Stimulated activated effector memory CD8-positive, alpha-beta T cell treated with anti-CD3 and anti-CD28 coated beads, Interleukin-12 subunit alpha, Interleukin-12 subunit beta, amount 100 ng/mL, for 72 hours (primary cell): ENCODE measurements at regions not wholly inside any gene's neighbourhood (a gene's known extent, or its start where the extent isn't known, plus 50 kb on each side); places are given as distances from the start of the nearest gene placed in this dataset.
A peak's percentile ranks its signal among the peaks of the same experiment; 100 is the strongest.

Source experiments
- ATAC-seq: fragments of 150-1000 bp; cut with Tn5 transposase; 2 replicates; pipeline ENCODE4 v1.10.0; 2021
- DNase-seq, 2 donors: peaks; one replicate each; pipeline ENCODE4 v3.0.0; 2021 to 2022; ENCODE audit warnings: low spot score in 2 of 2
- H3K27ac Mint-ChIP-seq: one replicate; pipeline ENCODE4 v1.8.0; 2022; ENCODE audit warnings: mild to moderate bottlenecking, mixed read lengths
- H3K36me3 Mint-ChIP-seq: one replicate; pipeline ENCODE4 v1.8.0; 2022; ENCODE audit warnings: mild to moderate bottlenecking, mixed read lengths
- H3K4me1 Mint-ChIP-seq: one replicate; pipeline ENCODE4 v1.8.0; 2022; ENCODE audit warnings: mixed read lengths
- H3K4me3 Mint-ChIP-seq: one replicate; pipeline ENCODE4 v1.8.0; 2022; ENCODE audit warnings: mild to moderate bottlenecking, mixed read lengths
- H3K9me3 Mint-ChIP-seq: one replicate; pipeline ENCODE4 v1.8.0; 2022; ENCODE audit warnings: mixed read lengths

DNA sequence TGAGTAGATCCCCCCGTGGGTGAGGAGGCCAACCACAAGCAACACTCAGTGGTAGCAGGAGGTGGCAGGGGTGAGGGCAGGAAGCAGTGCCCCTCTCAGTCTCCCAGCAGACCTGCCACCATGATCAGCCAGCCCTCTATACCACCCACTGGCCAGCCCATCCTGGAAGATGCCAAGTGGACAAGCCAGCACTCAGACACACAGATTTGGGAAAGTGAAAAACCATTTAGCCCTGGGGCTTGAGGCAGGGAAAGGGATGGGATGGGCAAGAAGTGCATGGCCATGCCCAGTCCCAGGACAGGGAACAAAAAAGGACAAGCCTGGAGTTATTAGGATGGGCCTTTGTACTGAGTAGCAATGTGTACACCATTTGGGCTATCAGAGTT lies 76.9 kb downstream of the HFE start:
- peaks cover 21% of the 10 kb centered on the region for H3K4me1 Mint-ChIP-seq
- peak in 1 of 2 donors; percentile 46 for DNase-seq
- no peak overlapping the region for H3K27ac Mint-ChIP-seq
- H3K36me3 Mint-ChIP-seq: peaks cover 15% of the 10 kb centered on the region
- H3K4me3 Mint-ChIP-seq: no peak overlapping the region
- no peak for ATAC-seq
- H3K9me3 Mint-ChIP-seq: no peaks in the 10 kb centered on the region

GRCh38 chr6:26165261-26165790 lies 78.1 kb downstream of the HFE start:
- Mint-ChIP-seq H3K9me3 (no peaks in the 10 kb centered on the region), H3K4me3 (no peak overlapping the region), H3K27ac (peak overlapping the region; percentile 68), H3K36me3 (peaks cover 3% of the 10 kb centered on the region), H3K4me1 (peaks cover 21% of the 10 kb centered on the region)
- ATAC-seq (no peak), DNase-seq (peak in 1 of 2 donors; percentile 42)

DNA sequence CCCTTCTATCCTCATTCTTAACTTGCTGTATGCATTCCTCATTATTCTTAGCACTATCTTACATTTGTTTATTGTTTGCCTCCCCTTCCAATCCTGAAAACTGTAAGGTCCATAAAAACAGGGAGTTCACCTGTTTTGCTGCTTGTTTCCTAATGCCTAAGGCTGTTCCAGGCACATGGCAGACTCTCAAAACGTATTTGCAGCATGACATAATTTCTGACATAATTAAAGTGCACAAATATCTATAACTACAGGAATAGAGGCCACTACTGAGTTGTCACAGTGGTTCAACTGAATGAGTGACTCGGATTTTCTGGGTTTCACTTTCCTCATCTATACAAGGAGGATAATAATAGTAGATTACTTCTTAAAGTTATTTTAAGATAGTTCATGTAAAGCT lies 83.0 kb downstream of the HFE start:
- H3K9me3 Mint-ChIP-seq: no peaks in the 10 kb centered on the region
- H3K27ac Mint-ChIP-seq: peak overlapping the region; percentile 92
- ATAC-seq (peak; percentile 31), DNase-seq (no peak)
- H3K4me1 Mint-ChIP-seq: peaks cover 42% of the 10 kb centered on the region
- H3K4me3 Mint-ChIP-seq: peak overlapping the region; percentile 77
- H3K36me3 Mint-ChIP-seq: peaks cover 23% of the 10 kb centered on the region

DNA sequence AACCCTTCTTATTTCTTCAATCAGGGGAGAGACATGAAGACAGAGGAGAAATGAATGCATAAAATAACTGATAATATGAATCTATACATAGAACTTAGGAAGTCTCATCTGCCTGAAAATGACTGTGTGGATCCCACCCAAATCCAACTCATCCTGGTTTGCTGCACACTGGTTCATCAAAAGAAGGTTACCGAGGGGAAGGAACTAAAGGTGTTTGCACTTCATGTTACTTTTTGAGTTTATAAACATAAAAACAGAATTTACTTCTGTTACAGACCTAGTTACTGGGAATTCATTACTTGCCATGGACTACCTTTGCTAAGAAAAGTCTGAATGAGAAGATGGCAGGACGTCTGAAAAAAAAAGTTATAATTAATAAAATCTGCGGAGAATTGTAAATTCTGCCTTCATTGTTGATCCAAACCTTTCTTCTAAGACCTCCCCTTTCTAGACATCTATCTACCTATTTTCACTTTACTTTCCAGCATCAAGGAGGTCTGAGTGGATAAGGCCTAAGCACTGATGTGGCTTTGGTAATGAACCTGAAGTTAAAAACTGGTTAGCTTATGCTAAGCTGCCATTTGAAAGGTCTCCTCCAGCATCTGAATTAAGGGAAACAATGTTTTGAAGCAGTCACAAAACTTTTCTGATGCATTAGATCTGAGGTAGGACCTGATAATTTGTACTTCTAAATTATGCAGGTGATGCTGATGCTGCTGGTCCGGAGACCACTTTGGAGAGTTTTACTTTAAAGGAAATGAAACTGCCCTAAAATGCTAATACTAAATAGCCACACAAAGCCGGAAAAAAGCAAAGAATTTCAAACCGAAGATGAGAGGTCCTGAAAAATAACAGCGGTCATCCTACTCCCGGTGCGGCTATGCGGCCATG lies 84.0 kb downstream of the HFE start:
- Mint-ChIP-seq H3K9me3 (no peaks in the 10 kb centered on the region), H3K4me3 (peak overlapping the region; percentile 77), H3K27ac (peak overlapping the region; percentile 92), H3K4me1 (peaks cover 50% of the 10 kb centered on the region), H3K36me3 (peaks cover 23% of the 10 kb centered on the region)
- ATAC-seq (no peak), DNase-seq (no peak)

DNA sequence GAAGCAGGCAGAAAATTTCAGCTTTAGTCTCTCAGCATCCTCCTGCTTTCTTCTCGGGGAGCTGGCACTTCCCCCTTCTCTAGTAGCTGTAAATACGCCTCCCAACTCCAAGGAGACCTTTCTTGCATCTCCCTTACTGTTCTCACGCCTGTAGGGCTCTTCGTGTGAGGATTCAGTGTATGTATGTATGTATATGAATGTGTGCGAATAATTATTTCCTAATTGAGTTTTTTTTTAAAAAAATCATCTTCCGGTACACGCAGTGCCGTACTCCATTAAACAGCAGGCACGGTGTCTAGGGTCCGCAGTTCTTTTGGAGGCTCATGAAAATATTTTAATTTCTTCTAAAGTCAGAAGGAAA lies 85.4 kb downstream of the HFE start:
- ATAC-seq (peak; percentile 54), DNase-seq (no peak)
- no peaks in the 10 kb centered on the region for H3K9me3 Mint-ChIP-seq
- peak overlapping the region; percentile 77 for H3K4me3 Mint-ChIP-seq
- peaks cover 23% of the 10 kb centered on the region for H3K36me3 Mint-ChIP-seq
- peaks cover 50% of the 10 kb centered on the region for H3K4me1 Mint-ChIP-seq
- peak overlapping the region; percentile 92 for H3K27ac Mint-ChIP-seq

GRCh38 chr6:26173836-26174145 lies 86.6 kb downstream of the HFE start:
- DNase-seq (peak in 1 of 2 donors; percentile 46), ATAC-seq (no peak)
- Mint-ChIP-seq H3K4me1 (peaks cover 50% of the 10 kb centered on the region), H3K9me3 (no peaks in the 10 kb centered on the region), H3K4me3 (peak overlapping the region; percentile 77), H3K27ac (peak overlapping the region; percentile 92), H3K36me3 (peaks cover 23% of the 10 kb centered on the region)

- H3K36me3 Mint-ChIP-seq: peaks cover 23% of the 10 kb centered on the region
- DNase-seq (no peak), ATAC-seq (no peak)
- no peak overlapping the region for H3K27ac Mint-ChIP-seq
- peak overlapping the region; percentile 4 for H3K4me3 Mint-ChIP-seq
- H3K4me1 Mint-ChIP-seq: peaks cover 39% of the 10 kb centered on the region
- H3K9me3 Mint-ChIP-seq: no peaks in the 10 kb centered on the region
These were observed 87.8 kb downstream of the HFE start for GRCh38 chr6:26175033-26175427.

DNA sequence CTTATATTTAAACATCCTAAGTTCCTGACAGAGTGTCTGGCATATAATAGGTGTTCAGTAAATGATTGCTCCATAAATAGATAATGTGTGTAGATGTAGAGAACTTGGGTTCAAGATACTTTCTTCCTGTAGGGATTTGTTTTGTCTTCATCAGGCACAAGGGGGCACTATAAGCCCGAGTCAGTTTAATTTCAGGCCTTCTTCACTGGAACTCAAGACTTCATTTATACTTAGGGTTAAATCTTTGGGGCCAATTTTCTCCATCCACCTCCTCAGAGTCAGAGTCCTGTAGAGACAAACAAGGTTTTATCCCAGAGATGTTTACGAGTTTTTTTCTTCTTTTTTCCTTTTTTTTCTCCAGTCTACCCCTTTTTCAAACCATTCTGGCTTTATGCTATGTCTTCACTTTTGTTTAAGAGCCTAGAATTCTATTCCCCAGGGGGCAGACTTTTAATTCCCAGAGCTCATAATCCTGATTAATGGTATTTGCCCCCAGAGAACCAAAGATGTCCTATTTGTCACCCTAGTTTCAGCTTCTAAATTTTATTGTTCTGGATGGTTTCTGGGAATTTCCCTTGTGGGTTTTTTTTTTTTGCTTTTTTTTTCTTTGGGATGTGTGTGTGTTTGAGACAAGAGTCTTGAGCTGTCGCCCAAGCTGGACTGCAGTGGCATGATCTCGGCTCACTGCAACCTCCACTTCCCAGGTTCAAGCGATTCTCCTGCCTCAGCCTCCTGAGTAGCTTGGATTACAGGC lies 88.4 kb downstream of the HFE start:
- peaks cover 23% of the 10 kb centered on the region for H3K36me3 Mint-ChIP-seq
- peaks cover 34% of the 10 kb centered on the region for H3K4me1 Mint-ChIP-seq
- H3K9me3 Mint-ChIP-seq: no peaks in the 10 kb centered on the region
- peak in 1 of 2 donors; percentile 63 for DNase-seq
- H3K27ac Mint-ChIP-seq: no peak overlapping the region
- ATAC-seq: no peak
- H3K4me3 Mint-ChIP-seq: peak overlapping the region; percentile 4

- Mint-ChIP-seq H3K36me3 (peaks cover 9% of the 10 kb centered on the region), H3K9me3 (no peaks in the 10 kb centered on the region), H3K4me3 (no peak overlapping the region), H3K27ac (no peak overlapping the region), H3K4me1 (peaks cover 30% of the 10 kb centered on the region)
- ATAC-seq (no peak), DNase-seq (peak in 1 of 2 donors; percentile 20)
These were observed 92.4 kb downstream of the HFE start for GRCh38 chr6:26179675-26180074.

DNA sequence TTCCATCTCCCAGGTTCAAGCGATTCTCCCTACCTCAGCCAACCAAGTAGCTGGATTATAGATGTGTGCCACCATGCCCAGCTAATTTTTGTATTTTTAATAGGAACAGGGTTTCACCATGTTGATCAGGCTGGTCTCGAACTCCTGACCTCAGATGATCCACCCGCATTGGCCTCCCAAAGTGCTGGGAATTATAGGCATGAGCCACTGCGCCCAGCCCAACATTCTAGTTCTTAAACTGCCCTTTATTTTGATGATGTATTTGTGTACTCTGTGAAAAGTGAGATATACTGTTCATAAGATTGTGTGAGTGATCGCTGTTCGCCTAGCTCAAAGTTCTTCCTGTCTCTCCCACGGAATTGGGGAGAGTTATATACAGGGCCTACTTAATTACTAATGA lies 93.1 kb downstream of the HFE start:
- Mint-ChIP-seq H3K27ac (peak overlapping the region; percentile 29), H3K36me3 (peaks cover 9% of the 10 kb centered on the region), H3K4me1 (peaks cover 32% of the 10 kb centered on the region), H3K9me3 (no peaks in the 10 kb centered on the region), H3K4me3 (no peak overlapping the region)
- no peak for ATAC-seq
- DNase-seq: peak in 1 of 2 donors; percentile 34

DNA sequence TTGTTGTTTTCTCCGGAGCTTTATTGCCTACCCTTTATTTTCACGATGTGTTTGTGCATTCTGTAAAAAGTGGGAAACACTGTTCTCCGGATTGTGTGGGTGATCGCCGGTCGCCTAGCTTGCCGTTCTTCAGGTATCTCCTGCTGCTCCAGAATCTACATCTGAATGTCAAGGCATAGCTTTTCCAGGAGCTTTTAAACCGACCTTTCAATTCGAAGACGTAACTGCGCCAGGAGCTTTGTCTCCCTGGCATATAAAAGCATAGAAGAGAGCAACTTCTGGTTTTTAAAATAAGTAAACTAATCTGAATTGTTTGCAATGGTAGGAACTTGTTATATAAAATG lies 96.0 kb downstream of the HFE start:
- peaks cover 12% of the 10 kb centered on the region for H3K36me3 Mint-ChIP-seq
- H3K9me3 Mint-ChIP-seq: no peaks in the 10 kb centered on the region
- ATAC-seq (no peak), DNase-seq (peak in 1 of 2 donors; percentile 60)
- H3K27ac Mint-ChIP-seq: peak overlapping the region; percentile 88
- H3K4me1 Mint-ChIP-seq: peaks cover 32% of the 10 kb centered on the region
- H3K4me3 Mint-ChIP-seq: peak overlapping the region; percentile 74

- Mint-ChIP-seq H3K27ac (peak overlapping the region; percentile 88), H3K36me3 (peaks cover 17% of the 10 kb centered on the region), H3K9me3 (no peaks in the 10 kb centered on the region), H3K4me3 (peak overlapping the region; percentile 74), H3K4me1 (peaks cover 35% of the 10 kb centered on the region)
- ATAC-seq (peak; percentile 92), DNase-seq (peak; percentile 52 to 88)
These were observed 96.5 kb downstream of the HFE start for GRCh38 chr6:26183581-26184366.

GRCh38 chr6:26184367-26184891 lies 97.2 kb downstream of the HFE start:
- ATAC-seq (no peak), DNase-seq (peak in 1 of 2 donors; percentile 46)
- Mint-ChIP-seq H3K36me3 (peaks cover 24% of the 10 kb centered on the region), H3K9me3 (no peaks in the 10 kb centered on the region), H3K27ac (peak overlapping the region; percentile 88), H3K4me1 (peaks cover 35% of the 10 kb centered on the region), H3K4me3 (peak overlapping the region; percentile 74)

DNA sequence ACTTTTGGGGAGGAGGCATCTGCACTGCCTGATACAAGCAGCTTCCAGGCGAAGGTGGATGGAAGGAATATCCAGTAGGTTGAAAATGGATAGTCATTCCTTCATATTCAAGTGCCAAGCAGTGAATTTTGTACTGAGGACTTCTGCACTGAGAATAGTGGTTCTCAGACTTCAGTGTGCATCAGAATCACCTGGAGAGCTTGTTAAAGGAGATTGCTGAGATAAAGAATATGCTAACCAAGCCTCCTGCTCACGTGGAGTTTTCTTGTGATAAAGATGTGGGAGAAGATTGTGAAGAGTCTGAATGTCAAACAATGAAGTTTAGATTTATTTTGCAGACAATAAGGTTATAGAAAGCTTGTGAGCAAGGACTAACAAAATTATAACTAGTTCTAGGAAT lies 97.8 kb downstream of the HFE start:
- ATAC-seq (no peak), DNase-seq (peak in 1 of 2 donors; percentile 39)
- Mint-ChIP-seq H3K9me3 (no peaks in the 10 kb centered on the region), H3K27ac (no peak overlapping the region), H3K36me3 (peaks cover 28% of the 10 kb centered on the region), H3K4me1 (peaks cover 35% of the 10 kb centered on the region), H3K4me3 (peak overlapping the region; percentile 74)

DNA sequence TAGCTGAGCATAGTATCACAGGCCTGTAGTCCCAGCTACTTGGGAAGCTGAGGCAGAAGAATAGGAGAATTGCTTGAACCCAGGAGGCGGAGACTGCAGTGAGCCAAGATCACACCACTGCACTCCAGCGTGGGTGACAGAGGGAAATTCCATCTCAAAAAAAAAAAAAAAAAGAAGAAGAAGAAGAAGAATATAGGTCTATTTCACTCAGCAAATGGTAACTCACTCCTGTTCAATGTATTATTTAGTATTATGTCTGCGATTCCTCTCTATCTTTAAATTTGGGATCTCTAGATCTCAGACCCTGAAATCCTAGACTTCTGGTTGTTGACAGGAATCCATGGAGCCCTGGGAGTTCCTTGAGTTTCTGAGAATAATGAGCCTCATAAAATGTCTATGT lies 98.6 kb downstream of the HFE start:
- Mint-ChIP-seq H3K27ac (no peak overlapping the region), H3K4me3 (no peak overlapping the region), H3K36me3 (peaks cover 28% of the 10 kb centered on the region), H3K9me3 (no peaks in the 10 kb centered on the region), H3K4me1 (peaks cover 35% of the 10 kb centered on the region)
- DNase-seq (no peak), ATAC-seq (no peak)
